ENCODE measurements at regions not wholly inside any gene's neighbourhood (a gene's known extent, or its start where the extent isn't known, plus 50 kb on each side); places are given as distances from the start of the nearest gene placed in this dataset.
"Not testable (repeated sequence)": the region's sequence is repeated elsewhere in the genome, so short reads cannot be mapped to it uniquely, and the experiment has no call there.

DNA sequence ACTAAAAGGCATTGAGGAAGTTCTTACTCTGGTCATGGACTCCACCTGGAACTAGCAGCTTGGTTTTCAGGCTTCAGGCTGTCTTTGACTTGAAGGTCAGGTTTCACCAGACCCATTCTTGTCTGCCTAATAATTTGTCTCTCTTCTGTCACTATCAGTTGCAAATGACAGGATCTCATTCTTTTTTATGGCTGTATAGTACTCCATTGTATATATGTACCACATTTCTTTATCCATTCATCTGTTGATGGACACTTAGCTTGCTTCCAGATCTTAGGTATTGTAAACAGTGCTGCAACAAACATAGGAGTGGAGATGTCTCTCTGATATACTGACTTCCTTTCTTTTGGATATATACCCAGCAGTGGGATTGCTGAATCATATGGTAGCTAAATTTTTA is 73.1 kb upstream of the SYNCRIP start:
- Histone ChIP-seq H3K4me1 (ENCODE audit: insufficient read depth, low read length) (no peaks in the 10 kb centered on the region), H3K4me3 (ENCODE audit: low read length in 2 of 2) (no peak overlapping the region), H3K27ac (ENCODE audit: low read depth, low read length) (no peak overlapping the region), H3K9me3 (ENCODE audit: control insufficient read depth in 1 of 2, low read length in 2 of 2) (no peaks in the 10 kb centered on the region), H3K27me3 (ENCODE audit: insufficient read depth, low read length) (no peaks in the 10 kb centered on the region), H3K36me3 (ENCODE audit: insufficient read depth, low read length) (no peaks in the 10 kb centered on the region)
- no peak overlapping the region for H3K27ac Mint-ChIP-seq
- DNase-seq: no peak
- peaks cover 0 to 2% (median under 1%) of the 10 kb centered on the region in 4 donors for H3K4me1 Mint-ChIP-seq
- CTCF ChIA-PET (ENCODE audit: partially characterized antibody): no interaction called here
- H3K4me3 Mint-ChIP-seq: no peak overlapping the region
- POLR2A ChIA-PET (ENCODE audit: partially characterized antibody): no interaction called here
- intact Hi-C loops (cut with micrococcal nuclease): no loop called here
- H3K9me3 Mint-ChIP-seq: peaks cover 0 to 8% (median 2%) of the 10 kb centered on the region in 8 donors
- H3K27me3 Mint-ChIP-seq: peaks cover 0 to 2% of the 10 kb centered on the region in 2 donors
- H3K36me3 Mint-ChIP-seq: no peaks in the 10 kb centered on the region

DNA sequence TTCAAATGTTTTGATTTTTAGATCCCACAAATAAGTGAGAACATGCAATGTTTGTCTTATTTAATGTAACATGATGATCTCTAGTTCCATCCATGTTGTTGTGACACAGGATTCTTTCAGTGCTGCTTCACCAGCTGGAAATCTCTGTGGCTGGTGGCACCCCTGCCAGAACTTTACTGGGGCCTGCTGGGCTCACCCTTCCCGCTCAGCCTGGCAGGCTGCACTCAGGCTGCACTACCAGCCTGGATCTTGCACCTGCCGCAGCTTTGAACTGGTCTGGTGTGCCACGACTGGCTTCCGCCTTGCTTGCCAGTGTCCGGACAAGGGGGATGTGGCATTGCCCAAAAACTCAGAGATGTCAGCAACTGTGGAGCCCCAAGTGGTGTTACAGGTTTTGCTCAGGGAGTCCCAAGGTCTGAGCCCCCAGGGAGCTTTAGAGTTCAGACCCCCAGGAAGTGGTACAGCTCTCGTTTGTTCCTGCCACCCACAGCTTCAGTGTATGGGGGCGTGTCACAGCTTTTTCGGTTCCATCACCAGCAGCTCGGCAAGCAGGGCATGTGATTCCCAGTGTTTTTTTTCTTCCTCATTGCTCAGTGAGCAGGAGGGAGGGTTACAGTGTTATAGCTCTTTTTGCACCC is 72.3 kb upstream of the SYNCRIP start:
- Histone ChIP-seq H3K4me1 (ENCODE audit: insufficient read depth, low read length) (no peaks in the 10 kb centered on the region), H3K4me3 (ENCODE audit: low read length in 2 of 2) (no peak overlapping the region), H3K9me3 (ENCODE audit: control insufficient read depth in 1 of 2, low read length in 2 of 2) (no peaks in the 10 kb centered on the region), H3K27me3 (ENCODE audit: insufficient read depth, low read length) (no peaks in the 10 kb centered on the region), H3K27ac (ENCODE audit: low read depth, low read length) (no peak overlapping the region), H3K36me3 (ENCODE audit: insufficient read depth, low read length) (no peaks in the 10 kb centered on the region)
- H3K36me3 Mint-ChIP-seq: no peaks in the 10 kb centered on the region
- peaks cover 0 to 2% of the 10 kb centered on the region in 2 donors for H3K27me3 Mint-ChIP-seq
- CTCF ChIA-PET (ENCODE audit: partially characterized antibody): no interaction called here
- POLR2A ChIA-PET (ENCODE audit: partially characterized antibody): no interaction called here
- H3K4me3 Mint-ChIP-seq: no peak overlapping the region
- intact Hi-C loops (cut with micrococcal nuclease): no loop called here
- H3K27ac Mint-ChIP-seq: no peak overlapping the region
- no peak for DNase-seq
- no peaks in the 10 kb centered on the region for H3K4me1 Mint-ChIP-seq
- H3K9me3 Mint-ChIP-seq: peaks cover 0 to 8% (median 5%) of the 10 kb centered on the region in 8 donors

- Mint-ChIP-seq H3K36me3 (no peaks in the 10 kb centered on the region), H3K27ac (no peak overlapping the region), H3K27me3 (peaks cover 0 to 2% of the 10 kb centered on the region in 2 donors), H3K9me3 (peaks cover 0 to 8% (median 5%) of the 10 kb centered on the region in 8 donors), H3K4me1 (no peaks in the 10 kb centered on the region), H3K4me3 (no peak overlapping the region)
- ChIA-PET POLR2A (ENCODE audit: partially characterized antibody) (no interaction called here), CTCF (ENCODE audit: partially characterized antibody) (no interaction called here)
- DNase-seq: no peak
- H3K4me3 ChIP-seq (ENCODE audit: low read length in 2 of 2): no peak overlapping the region
- intact Hi-C loops (cut with micrococcal nuclease): no loop called here
- no peak overlapping the region for H3K27ac ChIP-seq (ENCODE audit: low read depth, low read length)
- no peaks in the 10 kb centered on the region for H3K9me3 ChIP-seq (ENCODE audit: control insufficient read depth in 1 of 2, low read length in 2 of 2)
- H3K4me1 ChIP-seq (ENCODE audit: insufficient read depth, low read length): no peaks in the 10 kb centered on the region
- H3K36me3 ChIP-seq (ENCODE audit: insufficient read depth, low read length): no peaks in the 10 kb centered on the region
- H3K27me3 ChIP-seq (ENCODE audit: insufficient read depth, low read length): no peaks in the 10 kb centered on the region
These were observed 69.7 kb upstream of the SYNCRIP start for GRCh38 chr6:85712346-85712745.

- H3K9me3 Mint-ChIP-seq; H3K36me3 ChIP-seq (ENCODE audit: insufficient read depth, low read length); H3K27ac ChIP-seq (ENCODE audit: low read depth, low read length); H3K4me3 Mint-ChIP-seq; H3K9me3 ChIP-seq (ENCODE audit: control insufficient read depth in 1 of 2, low read length in 2 of 2); H3K4me1 Mint-ChIP-seq; H3K27me3 ChIP-seq (ENCODE audit: insufficient read depth, low read length); CTCF ChIA-PET (ENCODE audit: partially characterized antibody); H3K4me1 ChIP-seq (ENCODE audit: insufficient read depth, low read length); H3K27ac Mint-ChIP-seq; H3K36me3 Mint-ChIP-seq; H3K27me3 Mint-ChIP-seq; POLR2A ChIA-PET (ENCODE audit: partially characterized antibody); intact Hi-C loops (cut with micrococcal nuclease); DNase-seq; H3K4me3 ChIP-seq (ENCODE audit: low read length in 2 of 2): not testable (repeated sequence)
These were observed 64.9 kb upstream of the SYNCRIP start for GRCh38 chr6:85707515-85708145.

GRCh38 chr6:85706272-85706671 is 63.6 kb upstream of the SYNCRIP start:
- Histone ChIP-seq H3K4me3 (ENCODE audit: low read length in 2 of 2) (no peak overlapping the region), H3K4me1 (ENCODE audit: insufficient read depth, low read length) (no peaks in the 10 kb centered on the region), H3K9me3 (ENCODE audit: control insufficient read depth in 1 of 2, low read length in 2 of 2) (no peaks in the 10 kb centered on the region), H3K27ac (ENCODE audit: low read depth, low read length) (no peak overlapping the region), H3K27me3 (ENCODE audit: insufficient read depth, low read length) (no peaks in the 10 kb centered on the region), H3K36me3 (ENCODE audit: insufficient read depth, low read length) (no peaks in the 10 kb centered on the region)
- ChIA-PET CTCF (ENCODE audit: partially characterized antibody) (no interaction called here), POLR2A (ENCODE audit: partially characterized antibody) (no interaction called here)
- H3K9me3 Mint-ChIP-seq: peaks cover 0 to 8% (median 0%) of the 10 kb centered on the region in 8 donors
- no peaks in the 10 kb centered on the region for H3K36me3 Mint-ChIP-seq
- H3K4me3 Mint-ChIP-seq: no peak overlapping the region
- intact Hi-C loops (cut with micrococcal nuclease): no loop called here
- H3K4me1 Mint-ChIP-seq: no peaks in the 10 kb centered on the region
- H3K27ac Mint-ChIP-seq: no peak overlapping the region
- no peak for DNase-seq
- H3K27me3 Mint-ChIP-seq: peaks cover 0 to 4% of the 10 kb centered on the region in 2 donors

GRCh38 chr6:85705220-85705619 is 62.5 kb upstream of the SYNCRIP start:
- CTCF ChIA-PET (ENCODE audit: partially characterized antibody): no interaction called here
- no peaks in the 10 kb centered on the region for H3K27me3 ChIP-seq (ENCODE audit: insufficient read depth, low read length)
- Mint-ChIP-seq H3K36me3 (no peaks in the 10 kb centered on the region), H3K27me3 (peaks cover 0 to 5% of the 10 kb centered on the region in 2 donors), H3K4me1 (no peaks in the 10 kb centered on the region), H3K9me3 (peaks cover 0 to 4% (median 0%) of the 10 kb centered on the region in 8 donors), H3K4me3 (no peak overlapping the region), H3K27ac (no peak overlapping the region)
- intact Hi-C loops (cut with micrococcal nuclease): no loop called here
- H3K27ac ChIP-seq (ENCODE audit: low read depth, low read length): no peak overlapping the region
- H3K4me1 ChIP-seq (ENCODE audit: insufficient read depth, low read length): no peaks in the 10 kb centered on the region
- no peaks in the 10 kb centered on the region for H3K9me3 ChIP-seq (ENCODE audit: control insufficient read depth in 1 of 2, low read length in 2 of 2)
- no peaks in the 10 kb centered on the region for H3K36me3 ChIP-seq (ENCODE audit: insufficient read depth, low read length)
- H3K4me3 ChIP-seq (ENCODE audit: low read length in 2 of 2): no peak overlapping the region
- POLR2A ChIA-PET (ENCODE audit: partially characterized antibody): no interaction called here
- DNase-seq: no peak

DNA sequence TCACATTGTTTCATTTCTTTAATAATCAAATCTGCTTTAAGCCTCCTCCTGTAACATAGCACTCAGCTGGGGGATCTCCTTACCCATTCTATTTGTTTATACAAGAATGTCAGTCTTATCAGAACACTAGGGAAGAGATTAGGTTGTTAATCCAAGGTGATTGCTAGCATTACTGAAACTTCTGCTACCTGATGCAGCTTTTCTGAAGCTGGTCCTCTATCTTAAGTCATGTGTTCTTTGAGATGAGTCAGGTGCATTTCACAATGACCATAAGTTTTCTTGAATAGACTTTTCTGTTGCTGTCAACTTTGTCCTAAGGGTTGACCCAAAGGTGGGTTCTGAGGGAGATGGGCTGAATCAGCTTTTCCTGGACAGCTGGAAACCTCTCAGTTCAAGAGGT is 60.7 kb upstream of the SYNCRIP start:
- Mint-ChIP-seq H3K27ac (no peak overlapping the region), H3K27me3 (peaks cover 0 to 7% of the 10 kb centered on the region in 2 donors), H3K36me3 (no peaks in the 10 kb centered on the region), H3K9me3 (peaks cover 0 to 7% (median 3%) of the 10 kb centered on the region in 8 donors), H3K4me1 (no peaks in the 10 kb centered on the region), H3K4me3 (no peak overlapping the region)
- no peaks in the 10 kb centered on the region for H3K27me3 ChIP-seq (ENCODE audit: insufficient read depth, low read length)
- intact Hi-C loops (cut with micrococcal nuclease): no loop called here
- no peaks in the 10 kb centered on the region for H3K36me3 ChIP-seq (ENCODE audit: insufficient read depth, low read length)
- no peaks in the 10 kb centered on the region for H3K9me3 ChIP-seq (ENCODE audit: control insufficient read depth in 1 of 2, low read length in 2 of 2)
- H3K4me1 ChIP-seq (ENCODE audit: insufficient read depth, low read length): no peaks in the 10 kb centered on the region
- DNase-seq: no peak
- no peak overlapping the region for H3K4me3 ChIP-seq (ENCODE audit: low read length in 2 of 2)
- POLR2A ChIA-PET (ENCODE audit: partially characterized antibody): no interaction called here
- no peak overlapping the region for H3K27ac ChIP-seq (ENCODE audit: low read depth, low read length)
- CTCF ChIA-PET (ENCODE audit: partially characterized antibody): no interaction called here
